Thyroid gland (tissue), 4 donors: ENCODE measurements at regions not wholly inside any gene's neighbourhood (a gene's known extent, or its start where the extent isn't known, plus 50 kb on each side); places are given as distances from the start of the nearest gene placed in this dataset.

Experiments
- DNase-seq, 2 donors: peaks; one replicate each; pipeline ENCODE4 v3.0.0-alpha.2; 2019
- H3K27ac ChIP-seq, 3 donors: fragments of 200-600 bp; sonication (generic); 1 replicate in 2 of 3; 2 replicates in 1 of 3; pipeline ENCODE4 v1.5.1; 2016 to 2019; ENCODE audit warnings: mild to moderate bottlenecking in 1 of 3, moderate library complexity in 1 of 3
- H3K27me3 ChIP-seq: fragments of 200-600 bp; sonication (generic); one replicate; pipeline ENCODE4 v1.5.1; 2019
- H3K36me3 ChIP-seq, 2 donors: fragments of 200-600 bp; sonication (generic); one replicate each; pipeline ENCODE4 v1.5.1; 2016 to 2019
- H3K4me1 ChIP-seq, 2 donors: fragments of 200-600 bp; sonication (generic); one replicate each; pipeline ENCODE4 v1.5.1; 2017 to 2019
- H3K4me3 ChIP-seq, 3 donors: fragments of 200-600 bp; sonication (generic); replicated peaks in 1 of 3; 1 replicate in 2 of 3; 2 replicates in 1 of 3; pipeline ENCODE4 v1.5.1; 2016; ENCODE audit warnings: mild to moderate bottlenecking in 1 of 3
- H3K9me3 ChIP-seq: fragments of 200-600 bp; sonication (generic); one replicate; pipeline ENCODE4 v1.5.1; 2017
- CTCF ChIP-seq, 6 experiments: fragments of 200-600 bp in 3 of 6; fragments of 450-650 bp in 3 of 6; sonication (generic) in 3 of 6; IDR thresholded peaks; one replicate each; pipeline ENCODE4 v1.5.1; 2016 to 2019; ENCODE audit warnings: antibody characterized with exemption in 6 of 6, mild to moderate bottlenecking in 2 of 6, inconsistent platforms in 1 of 6, moderate library complexity in 1 of 6
- POLR2A ChIP-seq, 2 donors: fragments of 450-650 bp; IDR thresholded peaks; one replicate each; pipeline ENCODE4 v1.6.1; 2017; ENCODE audit warnings: antibody characterized with exemption in 2 of 2, mild to moderate bottlenecking in 2 of 2, moderate library complexity in 1 of 2
- WGBS, 2 donors: methylation state at CpG; one replicate each; pipeline ENCODE4 v1.1.5; 2017; 5-methylcytosine and 5-hydroxymethylcytosine counted together
- intact Hi-C: fragments of 100-400 bp; cut with DNase I; formaldehyde crosslinking; loops from one replicate; pipeline ENCODE4 v1.15.1; 2023

- TF ChIP-seq POLR2A (IDR thresholded peaks at IDR 0.05), result no peak
- TF ChIP-seq CTCF (IDR thresholded peaks at IDR 0.05), result no peak
- H3K4me1 ChIP-seq, result no peaks in the 10 kb centered on the region
- intact Hi-C loops, result no loop called here
- no peak overlapping the region for H3K4me3 ChIP-seq
- no peaks in the 10 kb centered on the region for H3K9me3 ChIP-seq
- 22 to 31% methylated on average over 1 of the region's 1 CpG for WGBS, 2 donors
- no peaks in the 10 kb centered on the region for H3K36me3 ChIP-seq
- H3K27ac ChIP-seq, result no peak overlapping the region
- no peak for DNase-seq
- H3K27me3 ChIP-seq, result no peaks in the 10 kb centered on the region
These were observed 473.1 kb upstream of the UBE2E2 start for GRCh38 chr3:22729981-22730380.

DNA sequence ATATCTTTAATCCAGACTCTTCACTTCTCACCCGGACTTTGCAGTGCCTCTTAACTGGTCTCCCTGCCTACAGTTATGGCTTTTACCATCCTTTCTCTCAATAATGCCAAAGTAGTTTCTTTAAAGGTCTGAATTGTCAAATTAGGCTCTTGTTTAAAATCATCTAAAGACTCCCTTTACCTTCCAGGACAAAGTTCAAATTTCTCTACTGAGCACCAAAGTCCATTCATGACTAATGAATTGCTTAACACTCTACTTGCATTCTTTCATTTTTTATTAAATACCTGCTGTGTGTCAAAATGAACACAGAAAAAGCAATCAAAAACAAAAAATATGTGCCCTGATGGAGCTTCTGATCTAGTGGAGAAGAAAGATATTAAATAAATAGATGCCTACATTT, 472.4 kb upstream of the UBE2E2 start:
- Histone ChIP-seq H3K27ac (no peak overlapping the region), H3K4me3 (no peak overlapping the region), H3K4me1 (no peaks in the 10 kb centered on the region), H3K36me3 (no peaks in the 10 kb centered on the region), H3K27me3 (no peaks in the 10 kb centered on the region), H3K9me3 (no peaks in the 10 kb centered on the region)
- intact Hi-C loops, result no loop called here
- TF ChIP-seq CTCF (IDR thresholded peaks at IDR 0.05), result no peak
- no peak for TF ChIP-seq POLR2A (IDR thresholded peaks at IDR 0.05)
- no peak for DNase-seq
- WGBS, 2 donors, result 76 to 83% methylated on average over 1 of the region's 1 CpG

DNA sequence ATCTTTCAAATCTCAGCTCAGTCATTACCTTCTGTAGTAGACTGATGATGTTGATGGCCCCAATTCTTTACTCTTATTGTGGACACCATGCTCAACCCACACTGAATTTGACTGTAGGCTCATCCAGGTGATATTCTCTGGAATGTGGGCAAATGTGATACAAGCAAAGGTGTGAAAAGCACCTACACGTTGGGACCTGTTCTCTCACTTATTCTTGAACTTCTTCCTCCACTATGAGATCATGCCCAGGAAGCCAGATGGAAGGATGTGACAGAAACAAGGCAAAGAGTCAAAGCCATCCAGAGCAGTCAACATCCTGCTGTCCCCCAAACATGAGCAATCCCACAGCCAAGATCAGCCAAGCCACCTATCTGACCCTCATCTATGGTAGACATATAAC, 471.2 kb upstream of the UBE2E2 start:
- H3K4me1 ChIP-seq, result no peaks in the 10 kb centered on the region
- H3K9me3 ChIP-seq, result no peaks in the 10 kb centered on the region
- DNase-seq, result no peak
- TF ChIP-seq CTCF (IDR thresholded peaks at IDR 0.05), result no peak
- TF ChIP-seq POLR2A (IDR thresholded peaks at IDR 0.05), result no peak
- 59 to 61% methylated on average over 1 of the region's 1 CpG for WGBS, 2 donors
- no peaks in the 10 kb centered on the region for H3K27me3 ChIP-seq
- no peak overlapping the region for H3K4me3 ChIP-seq
- intact Hi-C loops, result no loop called here
- H3K27ac ChIP-seq, result no peak overlapping the region
- no peaks in the 10 kb centered on the region for H3K36me3 ChIP-seq

DNA sequence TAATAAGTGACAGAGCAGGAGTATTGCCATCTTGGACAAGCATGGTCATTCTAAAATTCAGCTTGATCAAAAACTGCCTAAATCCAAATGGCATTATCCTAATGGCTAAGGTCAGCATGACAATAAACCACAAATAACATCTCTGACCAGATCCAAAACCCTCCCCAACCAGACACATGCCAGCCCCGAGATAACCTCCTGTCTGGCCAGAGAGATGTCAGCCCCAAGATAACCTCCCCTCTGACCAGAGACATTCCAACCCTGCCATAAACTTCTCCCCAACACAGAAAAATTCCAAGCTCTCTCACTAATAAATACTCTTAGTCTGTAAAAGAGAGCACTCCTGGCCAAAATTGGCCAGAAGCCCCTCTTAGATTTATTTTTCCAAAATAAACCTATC, 470.5 kb upstream of the UBE2E2 start:
- no peak overlapping the region for H3K4me3 ChIP-seq
- TF ChIP-seq CTCF (IDR thresholded peaks at IDR 0.05) (no peak), POLR2A (IDR thresholded peaks at IDR 0.05) (no peak)
- H3K4me1 ChIP-seq, result no peaks in the 10 kb centered on the region
- no peaks in the 10 kb centered on the region for H3K9me3 ChIP-seq
- WGBS, 2 donors, result 63 to 76% methylated on average over 1 of the region's 1 CpG
- intact Hi-C loops, result no loop called here
- H3K27me3 ChIP-seq, result no peaks in the 10 kb centered on the region
- no peak for DNase-seq
- H3K27ac ChIP-seq, result no peak overlapping the region
- H3K36me3 ChIP-seq, result no peaks in the 10 kb centered on the region

DNA sequence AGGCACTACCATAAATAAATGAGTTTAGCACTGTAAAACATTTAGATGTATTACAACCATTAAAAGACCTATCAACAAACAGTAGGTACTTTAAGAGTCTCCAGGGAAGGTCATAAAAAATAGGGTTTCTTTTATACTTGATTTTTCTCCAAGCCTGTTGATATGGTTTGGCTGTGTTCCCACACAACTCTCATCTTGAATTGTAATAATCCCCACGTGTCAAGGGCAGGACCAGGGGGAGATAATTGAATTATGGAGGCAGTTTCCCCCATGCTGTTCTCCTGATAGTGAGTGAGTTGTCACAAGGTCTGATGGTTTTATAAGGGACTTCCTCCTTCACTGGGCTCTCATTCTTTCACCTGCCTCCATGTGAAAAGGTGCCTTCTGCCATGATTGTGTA, 468.9 kb upstream of the UBE2E2 start:
- intact Hi-C loops, result no loop called here
- Histone ChIP-seq H3K27ac (no peak overlapping the region), H3K27me3 (no peaks in the 10 kb centered on the region), H3K4me1 (no peaks in the 10 kb centered on the region), H3K9me3 (no peaks in the 10 kb centered on the region), H3K4me3 (no peak overlapping the region), H3K36me3 (no peaks in the 10 kb centered on the region)
- 5 to 13% methylated on average over 1 of the region's 1 CpG for WGBS, 2 donors
- no peak for DNase-seq
- no peak for TF ChIP-seq POLR2A (IDR thresholded peaks at IDR 0.05)
- TF ChIP-seq CTCF (IDR thresholded peaks at IDR 0.05), result no peak
